Left lung (tissue), 4 donors: ENCODE measurements at regions not wholly inside any gene's neighbourhood (a gene's known extent, or its start where the extent isn't known, plus 50 kb on each side); places are given as distances from the start of the nearest gene placed in this dataset.

Source experiments
- ATAC-seq: fragments of 200-7000 bp; cut with Tn5 transposase; one replicate; pipeline ENCODE4 v1.9.1; 2020; ENCODE audit warnings: moderate library complexity
- DNase-seq, 4 donors: peaks; one replicate each; pipeline ENCODE4 v3.0.0-alpha.2; 2013 to 2020
- H3K27ac ChIP-seq, 2 donors: fragments of 200-600 bp; sonication (generic) in 1 of 2; one replicate each; pipeline versions ENCODE4 v1.5.0 to v1.8.0; 2020 to 2021
- H3K27me3 ChIP-seq, 2 donors: fragments of 200-600 bp; sonication (generic) in 1 of 2; one replicate each; pipeline versions ENCODE4 v1.5.0 to v1.8.0; 2020 to 2021
- H3K36me3 ChIP-seq, 2 donors: fragments of 200-600 bp; sonication (generic) in 1 of 2; one replicate each; pipeline versions ENCODE4 v1.5.0 to v1.8.0; 2020 to 2021
- H3K4me1 ChIP-seq, 2 donors: fragments of 200-600 bp; one replicate each; pipeline ENCODE4 v1.8.0; 2021
- H3K4me3 ChIP-seq, 2 donors: fragments of 200-600 bp; sonication (generic) in 1 of 2; one replicate each; pipeline versions ENCODE4 v1.5.0 to v1.8.0; 2020 to 2021; ENCODE audit warnings: mild to moderate bottlenecking in 1 of 2
- H3K9me3 ChIP-seq, 2 donors: fragments of 200-600 bp; sonication (generic) in 1 of 2; one replicate each; pipeline versions ENCODE4 v1.5.0 to v1.8.0; 2020 to 2021
- CTCF ChIP-seq, 2 donors: fragments of 200-600 bp; sonication (generic) in 1 of 2; IDR thresholded peaks; one replicate each; pipeline versions ENCODE4 v1.5.0 to v1.8.0; 2021; ENCODE audit warnings: antibody characterized with exemption in 2 of 2
- intact Hi-C, 2 donors: fragments of 100-400 bp; cut with DNase I; formaldehyde crosslinking; loops; one replicate each; pipeline versions ENCODE4 v1.11.2 to v1.14.2; 2022
- donor health status: DM: no; HTN: yes; CAD: no.
- donor health status: DM: no; HTN: no; CAD: no.

GRCh38 chr7:128152721-128153120 is 88.4 kb upstream of the LEP start:
- no peak for TF ChIP-seq CTCF (IDR thresholded peaks at IDR 0.05)
- intact Hi-C loops: no loop called here

GRCh38 chr7:128153436-128153835 is 87.6 kb upstream of the LEP start:
- DNase-seq: no peak

More at GRCh38 chr7:128152721-128153120, 88.4 kb upstream of the LEP start:
- Histone ChIP-seq H3K4me3 (no peak overlapping the region), H3K27ac (no peak overlapping the region), H3K4me1 (peaks cover 0 to 23% of the 10 kb centered on the region in 2 donors), H3K36me3 (no peaks in the 10 kb centered on the region), H3K27me3 (peaks cover 4 to 20% of the 10 kb centered on the region in 2 donors), H3K9me3 (no peaks in the 10 kb centered on the region)
- ATAC-seq: no peak
- DNase-seq: no peak

GRCh38 chr7:128154504-128154903 is 86.6 kb upstream of the LEP start:
- no peak for ATAC-seq

More at GRCh38 chr7:128153436-128153835, 87.6 kb upstream of the LEP start:
- ATAC-seq: no peak
- no peak overlapping the region for H3K4me3 ChIP-seq
- peaks cover 0 to 23% of the 10 kb centered on the region in 2 donors for H3K4me1 ChIP-seq
- no peaks in the 10 kb centered on the region for H3K9me3 ChIP-seq
- H3K36me3 ChIP-seq: no peaks in the 10 kb centered on the region
- H3K27me3 ChIP-seq: peaks cover 4 to 19% of the 10 kb centered on the region in 2 donors
- H3K27ac ChIP-seq: no peak overlapping the region
- TF ChIP-seq CTCF (IDR thresholded peaks at IDR 0.05): no peak
- intact Hi-C loops: no loop called here

DNA sequence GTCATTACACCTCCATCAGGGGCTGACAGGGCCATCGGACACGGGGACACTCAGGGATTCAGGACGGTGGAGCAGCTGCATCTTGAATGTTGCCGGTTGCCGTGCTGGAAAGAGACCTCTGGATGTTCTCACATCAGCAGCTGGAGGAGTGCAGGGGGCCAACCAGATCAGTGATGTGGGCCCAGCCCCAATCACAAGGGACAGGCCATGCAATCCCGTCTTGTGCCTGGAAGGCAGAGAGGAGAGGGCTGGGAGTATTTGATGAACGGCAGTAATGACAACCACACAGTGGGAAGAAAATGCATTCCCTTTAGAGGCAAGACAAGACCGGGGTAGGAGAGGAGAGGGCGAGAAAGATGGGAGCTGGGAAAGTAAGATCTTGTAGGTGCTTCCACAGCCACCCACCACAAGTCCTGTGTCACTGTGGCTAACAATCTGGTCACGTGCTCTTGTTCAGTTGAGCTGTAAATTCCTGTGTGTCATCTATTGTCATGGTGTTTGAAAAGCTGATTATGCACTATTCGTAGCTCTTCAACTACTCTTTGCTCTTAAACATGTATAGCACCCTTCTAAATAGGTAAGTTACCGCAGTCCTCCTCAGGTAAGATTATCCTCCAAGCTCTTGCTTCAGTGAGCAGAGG is 85.9 kb upstream of the LEP start:
- Histone ChIP-seq H3K27ac (no peak overlapping the region), H3K27me3 (peaks cover 0 to 23% of the 10 kb centered on the region in 2 donors), H3K9me3 (no peaks in the 10 kb centered on the region), H3K4me3 (no peak overlapping the region), H3K36me3 (no peaks in the 10 kb centered on the region), H3K4me1 (peaks cover 0 to 22% of the 10 kb centered on the region in 2 donors)
- no peak for TF ChIP-seq CTCF (IDR thresholded peaks at IDR 0.05)
- no peak for DNase-seq
- intact Hi-C loops: no loop called here
- ATAC-seq: no peak

More at GRCh38 chr7:128154504-128154903, 86.6 kb upstream of the LEP start:
- DNase-seq: no peak
- no peak for TF ChIP-seq CTCF (IDR thresholded peaks at IDR 0.05)
- no peak overlapping the region for H3K27ac ChIP-seq
- H3K36me3 ChIP-seq: no peaks in the 10 kb centered on the region
- no peaks in the 10 kb centered on the region for H3K9me3 ChIP-seq
- H3K4me1 ChIP-seq: peaks cover 0 to 23% of the 10 kb centered on the region in 2 donors
- intact Hi-C loops: no loop called here
- peaks cover 0 to 16% of the 10 kb centered on the region in 2 donors for H3K27me3 ChIP-seq
- H3K4me3 ChIP-seq: no peak overlapping the region

- intact Hi-C loops: no loop called here
These were observed 83.2 kb upstream of the LEP start for GRCh38 chr7:128157906-128158305.

More at GRCh38 chr7:128157906-128158305, 83.2 kb upstream of the LEP start:
- Histone ChIP-seq H3K27ac (no peak overlapping the region), H3K4me3 (no peak overlapping the region), H3K36me3 (no peaks in the 10 kb centered on the region), H3K27me3 (peaks cover 0 to 49% of the 10 kb centered on the region in 2 donors), H3K9me3 (no peaks in the 10 kb centered on the region), H3K4me1 (peaks cover 0 to 7% of the 10 kb centered on the region in 2 donors)
- DNase-seq: no peak
- TF ChIP-seq CTCF (IDR thresholded peaks at IDR 0.05): no peak
- ATAC-seq: no peak
